HCT116 (cell line): ENCODE measurements at regions not wholly inside any gene's neighbourhood (a gene's known extent, or its start where the extent isn't known, plus 50 kb on each side); places are given as distances from the start of the nearest gene placed in this dataset.

Experiments
- CEBPB ChIP-seq: IDR thresholded peaks from 2 replicates; pipeline ENCODE4 v1.6.1; 2012; ENCODE audit warnings: low read depth
- CTCF ChIP-seq, 3 experiments: fragments of 200-600 bp in 1 of 3; sonication (generic) in 1 of 3; IDR thresholded peaks in 2 of 3; conservative IDR thresholded peaks in 1 of 3; 2 replicates each; pipeline ENCODE4 v1.5.1; 2012 to 2017; ENCODE audit warnings: low read depth in 2 of 3, low read length in 2 of 3, antibody characterized with exemption in 1 of 3, borderline replicate concordance in 1 of 3, control low read depth in 1 of 3, mild to moderate bottlenecking in 1 of 3, mixed read lengths in 1 of 3, mixed run types in 1 of 3, moderate library complexity in 1 of 3; ENCODE audit not compliant: insufficient read depth in 1 of 3
- EGR1 ChIP-seq: IDR thresholded peaks from 2 replicates; pipeline ENCODE4 v1.6.1; 2012; ENCODE audit warnings: low read depth
- EZH2 ChIP-seq: fragments of 200-600 bp; sonication (generic); IDR thresholded peaks from 2 replicates; pipeline ENCODE4 v1.6.1; 2017; ENCODE audit warnings: antibody characterized with exemption, mixed run types
- EZH2phosphoT487 ChIP-seq: fragments of 200-600 bp; IDR thresholded peaks from 2 replicates; pipeline ENCODE4 v1.6.1; 2018; ENCODE audit warnings: antibody characterized with exemption, borderline replicate concordance
- FOSL1 ChIP-seq: IDR thresholded peaks from 2 replicates; pipeline ENCODE4 v1.6.1; 2012; ENCODE audit warnings: low read depth
- MAX ChIP-seq: IDR thresholded peaks from 2 replicates; pipeline ENCODE4 v1.6.1; 2012
- POLR2A ChIP-seq: IDR thresholded peaks from 2 replicates; pipeline ENCODE4 v1.7.0; 2011; ENCODE audit warnings: borderline replicate concordance; ENCODE audit not compliant: insufficient read depth, insufficient read length; ENCODE audit errors: extremely low read depth
- REST ChIP-seq: IDR thresholded peaks from 2 replicates; pipeline ENCODE4 v1.6.1; 2012; ENCODE audit warnings: low read depth
- YY1 ChIP-seq: IDR thresholded peaks from 2 replicates; pipeline ENCODE4 v1.6.1; 2011; ENCODE audit warnings: low read length, low read depth, moderate library complexity, mild to moderate bottlenecking; ENCODE audit not compliant: insufficient replicate concordance; ENCODE audit errors: extremely low read depth
- ZNF274 ChIP-seq: fragments of 200-500 bp; sonication (Bioruptor generic); IDR thresholded peaks from 2 replicates; pipeline ENCODE4 v1.6.1; 2014; ENCODE audit warnings: mild to moderate bottlenecking, low read depth, low read length, inconsistent platforms

GRCh38 chr6:91088976-91089375, 502.1 kb upstream of the MAP3K7 start:
- TF ChIP-seq POLR2A: no peak
- TF ChIP-seq CTCF (IDR thresholded peaks at IDR 0.05 in 2 of 3, conservative IDR thresholded peaks at IDR 0.05 in 1 of 3; ENCODE audit: borderline replicate concordance in 1 of 3, insufficient read depth in 1 of 3, low read depth in 2 of 3, low read length in 2 of 3): no peak
- no peak for TF ChIP-seq EZH2
- TF ChIP-seq REST: no peak
- TF ChIP-seq ZNF274: no peak
- no peak for TF ChIP-seq CEBPB
- no peak for TF ChIP-seq FOSL1
- no peak for TF ChIP-seq EGR1
- no peak for TF ChIP-seq YY1
- TF ChIP-seq MAX: no peak
- no peak for TF ChIP-seq EZH2phosphoT487
